ENCODE measurements at regions not wholly inside any gene's neighbourhood (a gene's known extent, or its start where the extent isn't known, plus 50 kb on each side); places are given as distances from the start of the nearest gene placed in this dataset.

DNA sequence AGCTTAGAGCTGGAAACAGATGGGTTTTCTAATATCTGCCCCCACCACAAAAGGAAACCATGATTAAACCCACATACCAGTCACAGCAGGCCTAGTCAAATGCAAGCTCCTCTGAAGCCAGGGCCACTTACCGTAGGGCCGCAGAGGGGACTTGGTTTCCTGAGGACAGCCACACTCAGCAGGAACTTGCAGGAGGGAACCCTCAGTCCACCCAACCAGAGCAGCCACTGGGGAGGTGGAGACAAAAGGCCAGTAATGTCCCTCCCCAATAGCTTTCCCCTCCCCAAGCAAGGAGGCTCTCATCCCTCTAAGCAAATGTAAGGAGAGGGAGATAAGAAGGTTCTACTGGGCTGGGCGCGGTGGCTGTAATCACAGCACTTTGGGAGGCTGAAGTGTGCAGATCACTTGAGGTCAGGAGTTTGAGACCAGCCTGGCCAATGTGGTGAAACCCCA, 384.4 kb upstream of the JARID2 start:
- TF ChIP-seq, protein P1, sequence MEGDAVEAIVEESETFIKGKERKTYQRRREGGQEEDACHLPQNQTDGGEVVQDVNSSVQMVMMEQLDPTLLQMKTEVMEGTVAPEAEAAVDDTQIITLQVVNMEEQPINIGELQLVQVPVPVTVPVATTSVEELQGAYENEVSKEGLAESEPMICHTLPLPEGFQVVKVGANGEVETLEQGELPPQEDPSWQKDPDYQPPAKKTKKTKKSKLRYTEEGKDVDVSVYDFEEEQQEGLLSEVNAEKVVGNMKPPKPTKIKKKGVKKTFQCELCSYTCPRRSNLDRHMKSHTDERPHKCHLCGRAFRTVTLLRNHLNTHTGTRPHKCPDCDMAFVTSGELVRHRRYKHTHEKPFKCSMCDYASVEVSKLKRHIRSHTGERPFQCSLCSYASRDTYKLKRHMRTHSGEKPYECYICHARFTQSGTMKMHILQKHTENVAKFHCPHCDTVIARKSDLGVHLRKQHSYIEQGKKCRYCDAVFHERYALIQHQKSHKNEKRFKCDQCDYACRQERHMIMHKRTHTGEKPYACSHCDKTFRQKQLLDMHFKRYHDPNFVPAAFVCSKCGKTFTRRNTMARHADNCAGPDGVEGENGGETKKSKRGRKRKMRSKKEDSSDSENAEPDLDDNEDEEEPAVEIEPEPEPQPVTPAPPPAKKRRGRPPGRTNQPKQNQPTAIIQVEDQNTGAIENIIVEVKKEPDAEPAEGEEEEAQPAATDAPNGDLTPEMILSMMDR (IDR thresholded peaks at IDR 0.05 in 4 of 5, conservative IDR thresholded peaks at IDR 0.05 in 1 of 5) = no peak
- no peak for TF ChIP-seq POLR2A (IDR thresholded peaks at IDR 0.05)
